ENCODE measurements at regions not wholly inside any gene's neighbourhood (a gene's known extent, or its start where the extent isn't known, plus 50 kb on each side); places are given as distances from the start of the nearest gene placed in this dataset.

GRCh38 chr2:176747506-176747905 is 465.1 kb upstream of the HNRNPA3 start:
- no peaks in the 10 kb centered on the region for H3K9me2 ChIP-seq (ENCODE audit: insufficient read depth)
- no peaks in the 10 kb centered on the region for H3F3A ChIP-seq (ENCODE audit: insufficient read depth, low read depth)
- H3K4me2 ChIP-seq: no peak overlapping the region
- intact Hi-C loops (cut with micrococcal nuclease; ENCODE audit: unreplicated experiment): no loop called here
- BruUV-seq (replicated peaks): no TSS peak
- no peak overlapping the region for H2AFZ ChIP-seq
- H4K20me1 ChIP-seq (ENCODE audit: insufficient read depth): no peaks in the 10 kb centered on the region
- no peaks in the 10 kb centered on the region for H3K9me3 ChIP-seq (ENCODE audit: insufficient read depth, low read depth)
- ChIA-PET CTCF (no interaction called here), POLR2A (ENCODE audit: unreplicated experiment) (no interaction called here)
- no peaks in the 10 kb centered on the region for H3K36me3 ChIP-seq (ENCODE audit: low read depth)
- TF ChIP-seq, protein P1, sequence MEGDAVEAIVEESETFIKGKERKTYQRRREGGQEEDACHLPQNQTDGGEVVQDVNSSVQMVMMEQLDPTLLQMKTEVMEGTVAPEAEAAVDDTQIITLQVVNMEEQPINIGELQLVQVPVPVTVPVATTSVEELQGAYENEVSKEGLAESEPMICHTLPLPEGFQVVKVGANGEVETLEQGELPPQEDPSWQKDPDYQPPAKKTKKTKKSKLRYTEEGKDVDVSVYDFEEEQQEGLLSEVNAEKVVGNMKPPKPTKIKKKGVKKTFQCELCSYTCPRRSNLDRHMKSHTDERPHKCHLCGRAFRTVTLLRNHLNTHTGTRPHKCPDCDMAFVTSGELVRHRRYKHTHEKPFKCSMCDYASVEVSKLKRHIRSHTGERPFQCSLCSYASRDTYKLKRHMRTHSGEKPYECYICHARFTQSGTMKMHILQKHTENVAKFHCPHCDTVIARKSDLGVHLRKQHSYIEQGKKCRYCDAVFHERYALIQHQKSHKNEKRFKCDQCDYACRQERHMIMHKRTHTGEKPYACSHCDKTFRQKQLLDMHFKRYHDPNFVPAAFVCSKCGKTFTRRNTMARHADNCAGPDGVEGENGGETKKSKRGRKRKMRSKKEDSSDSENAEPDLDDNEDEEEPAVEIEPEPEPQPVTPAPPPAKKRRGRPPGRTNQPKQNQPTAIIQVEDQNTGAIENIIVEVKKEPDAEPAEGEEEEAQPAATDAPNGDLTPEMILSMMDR (conservative IDR thresholded peaks at IDR 0.05): no peak
- no peak for TF ChIP-seq EZH2 (IDR thresholded peaks at IDR 0.05; ENCODE audit: low read depth)
- no peaks in the 10 kb centered on the region for H3K4me1 ChIP-seq (replicated peaks; ENCODE audit: insufficient read depth)
- DNase-seq: no peak
- no peak overlapping the region for H3K27ac ChIP-seq
- no peak overlapping the region for H3K4me3 ChIP-seq
- peaks cover 47% of the 10 kb centered on the region for H3K27me3 ChIP-seq (ENCODE audit: insufficient read depth, low read depth)
- H3K79me2 ChIP-seq (ENCODE audit: low read depth): no peaks in the 10 kb centered on the region

DNA sequence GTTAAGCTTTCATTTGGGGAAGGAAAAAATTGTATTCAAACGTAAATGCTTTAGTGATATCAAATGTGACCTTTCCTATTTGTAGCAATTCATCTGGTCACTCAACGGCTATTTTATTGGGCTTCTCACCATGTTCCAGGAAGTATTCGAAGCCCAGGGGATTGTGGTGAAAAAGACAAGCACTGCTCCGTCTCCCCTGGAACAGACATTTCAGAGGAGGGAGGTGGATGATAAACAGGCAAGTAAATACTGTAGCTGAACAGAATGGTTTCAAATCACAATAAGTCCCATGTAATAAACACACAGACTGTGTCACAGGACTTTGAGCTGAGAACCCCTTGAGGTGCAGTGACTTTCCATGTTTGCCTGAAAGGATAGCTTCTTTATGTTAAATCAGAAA is 464.7 kb upstream of the HNRNPA3 start:
- H3K4me2 ChIP-seq: no peak overlapping the region
- POLR2A ChIA-PET (ENCODE audit: unreplicated experiment): no interaction called here
- H3K27ac ChIP-seq: no peak overlapping the region

GRCh38 chr2:176748662-176749061 is 463.9 kb upstream of the HNRNPA3 start:
- Histone ChIP-seq H3K27me3 (ENCODE audit: insufficient read depth, low read depth) (peaks cover 45% of the 10 kb centered on the region), H3K27ac (no peak overlapping the region), H3K79me2 (ENCODE audit: low read depth) (no peaks in the 10 kb centered on the region), H2AFZ (no peak overlapping the region), H3K4me3 (no peak overlapping the region), H3K4me2 (no peak overlapping the region), H3K9me3 (ENCODE audit: insufficient read depth, low read depth) (no peaks in the 10 kb centered on the region), H3K9me2 (ENCODE audit: insufficient read depth) (no peaks in the 10 kb centered on the region), H3K4me1 (replicated peaks; ENCODE audit: insufficient read depth) (no peaks in the 10 kb centered on the region), H3K36me3 (ENCODE audit: low read depth) (no peaks in the 10 kb centered on the region), H4K20me1 (ENCODE audit: insufficient read depth) (no peaks in the 10 kb centered on the region), H3F3A (ENCODE audit: insufficient read depth, low read depth) (no peaks in the 10 kb centered on the region)
- intact Hi-C loops (cut with micrococcal nuclease; ENCODE audit: unreplicated experiment): no loop called here
- CTCF ChIA-PET: no interaction called here
- no peak for DNase-seq
- BruUV-seq (replicated peaks): no TSS peak
- POLR2A ChIA-PET (ENCODE audit: unreplicated experiment): no interaction called here
- TF ChIP-seq, protein P1 (conservative IDR thresholded peaks at IDR 0.05): no peak
- TF ChIP-seq EZH2 (IDR thresholded peaks at IDR 0.05; ENCODE audit: low read depth): no peak

More for the DNA sequence above, 464.7 kb upstream of the HNRNPA3 start:
- Histone ChIP-seq H3K4me3 (no peak overlapping the region), H3K9me3 (ENCODE audit: insufficient read depth, low read depth) (no peaks in the 10 kb centered on the region), H3K9me2 (ENCODE audit: insufficient read depth) (no peaks in the 10 kb centered on the region), H4K20me1 (ENCODE audit: insufficient read depth) (no peaks in the 10 kb centered on the region), H3K36me3 (ENCODE audit: low read depth) (no peaks in the 10 kb centered on the region), H3K27me3 (ENCODE audit: insufficient read depth, low read depth) (peaks cover 47% of the 10 kb centered on the region), H3F3A (ENCODE audit: insufficient read depth, low read depth) (no peaks in the 10 kb centered on the region), H3K79me2 (ENCODE audit: low read depth) (no peaks in the 10 kb centered on the region), H3K4me1 (replicated peaks; ENCODE audit: insufficient read depth) (no peaks in the 10 kb centered on the region), H2AFZ (no peak overlapping the region)
- no peak for DNase-seq
- CTCF ChIA-PET: no interaction called here
- intact Hi-C loops (cut with micrococcal nuclease; ENCODE audit: unreplicated experiment): no loop called here
- no TSS peak for BruUV-seq (replicated peaks)
- no peak for TF ChIP-seq EZH2 (IDR thresholded peaks at IDR 0.05; ENCODE audit: low read depth)
- TF ChIP-seq, protein P1 (conservative IDR thresholded peaks at IDR 0.05): no peak

Measured in PC-9 (cell line).